SK-N-SH (cell line): ENCODE measurements at regions not wholly inside any gene's neighbourhood (a gene's known extent, or its start where the extent isn't known, plus 50 kb on each side); places are given as distances from the start of the nearest gene placed in this dataset.

Source experiments
- CTCF ChIP-seq: fragments of 200-600 bp; sonication (generic); IDR thresholded peaks from 2 replicates; pipeline ENCODE4 v1.6.1; 2017; ENCODE audit warnings: antibody characterized with exemption, mild to moderate bottlenecking, moderate library complexity
- EZH2phosphoT487 ChIP-seq: fragments of 200-600 bp; sonication (generic); IDR thresholded peaks from 2 replicates; pipeline ENCODE4 v1.6.1; 2017; ENCODE audit warnings: low read depth, mixed run types, mild to moderate bottlenecking, antibody characterized with exemption, moderate library complexity, borderline replicate concordance
- POLR2AphosphoS5 ChIP-seq: IDR thresholded peaks from 2 replicates; pipeline ENCODE4 v1.6.1; 2012; ENCODE audit warnings: low read depth, low read length
- RFX5 ChIP-seq: IDR thresholded peaks from 2 replicates; pipeline ENCODE4 v1.6.1; 2012; ENCODE audit warnings: mild to moderate bottlenecking, improper control_type of control experiment, low read length
- TEAD4 ChIP-seq: IDR thresholded peaks from 2 replicates; pipeline ENCODE4 v1.4.0; 2012; ENCODE audit warnings: mild to moderate bottlenecking, borderline replicate concordance; ENCODE audit not compliant: insufficient read depth
- ZBTB33 ChIP-seq: IDR thresholded peaks from 2 replicates; pipeline ENCODE4 v1.4.0; 2012; ENCODE audit warnings: low read depth, borderline replicate concordance

GRCh38 chr21:25183577-25183976 lies 423.7 kb downstream of the MRPL39 start:
- TF ChIP-seq CTCF (no peak), POLR2AphosphoS5 (no peak), ZBTB33 (no peak), RFX5 (no peak), EZH2phosphoT487 (no peak), TEAD4 (no peak)
